H9 (cell line): ENCODE measurements at regions not wholly inside any gene's neighbourhood (a gene's known extent, or its start where the extent isn't known, plus 50 kb on each side); places are given as distances from the start of the nearest gene placed in this dataset.

Experiments used
- DNase-seq: peaks from one replicate; pipeline ENCODE4 v3.0.0-alpha.2; 2017
- H2AFZ ChIP-seq: one replicate; pipeline ENCODE4 v1.6.1; 2013; ENCODE audit warnings: mild to moderate bottlenecking, low read length, control low read depth, moderate library complexity
- H2AK5ac ChIP-seq: 2 replicates; pipeline ENCODE4 v1.6.1; 2013; ENCODE audit warnings: low read length, control low read depth, mixed read lengths; ENCODE audit not compliant: insufficient read length
- H2BK120ac ChIP-seq: one replicate; pipeline ENCODE4 v1.6.1; 2013; ENCODE audit warnings: low read depth, mild to moderate bottlenecking, low read length, control low read depth, inconsistent platforms; ENCODE audit not compliant: poor library complexity, severe bottlenecking
- H2BK12ac ChIP-seq: 2 replicates; pipeline ENCODE4 v1.6.1; 2013; ENCODE audit warnings: low read length, control low read depth, mixed read lengths, low read depth; ENCODE audit not compliant: insufficient read length
- H2BK15ac ChIP-seq: 2 replicates; pipeline ENCODE4 v1.6.1; 2013; ENCODE audit warnings: low read depth, low read length, control low read depth
- H2BK20ac ChIP-seq: one replicate; pipeline ENCODE4 v1.6.1; 2013; ENCODE audit warnings: low read depth, mild to moderate bottlenecking, low read length, control low read depth, inconsistent platforms; ENCODE audit not compliant: poor library complexity, severe bottlenecking
- H2BK5ac ChIP-seq: 2 replicates; pipeline ENCODE4 v1.6.1; 2013; ENCODE audit warnings: low read length, control low read depth, mixed read lengths; ENCODE audit not compliant: insufficient read length
- H3K14ac ChIP-seq: 2 replicates; pipeline ENCODE4 v1.6.1; 2013; ENCODE audit warnings: low read length, control low read depth; ENCODE audit not compliant: insufficient read depth
- H3K18ac ChIP-seq: 2 replicates; pipeline ENCODE4 v1.6.1; 2013; ENCODE audit warnings: low read depth, mild to moderate bottlenecking, mixed read lengths, low read length, control low read depth; ENCODE audit not compliant: insufficient read length
- H3K23ac ChIP-seq: 2 replicates; pipeline ENCODE4 v1.6.1; 2013; ENCODE audit warnings: low read length, control low read depth, mixed read lengths, low read depth; ENCODE audit not compliant: insufficient read length
- H3K23me2 ChIP-seq: 2 replicates; pipeline ENCODE4 v1.6.1; 2013; ENCODE audit warnings: low read depth, mild to moderate bottlenecking, mixed read lengths, low read length, control low read depth; ENCODE audit not compliant: insufficient read length, poor library complexity, severe bottlenecking
- H3K27ac ChIP-seq: 2 replicates; pipeline ENCODE4 v1.5.1; 2013; ENCODE audit warnings: low read length, control low read depth, mixed read lengths, low read depth; ENCODE audit not compliant: insufficient read length
- H3K27me3 ChIP-seq: 2 replicates; pipeline ENCODE4 v1.6.1; 2013; ENCODE audit warnings: low read length, control low read depth, inconsistent platforms; ENCODE audit not compliant: insufficient read depth
- H3K4ac ChIP-seq: 2 replicates; pipeline ENCODE4 v1.6.1; 2013; ENCODE audit warnings: low read depth, mild to moderate bottlenecking, control low read depth, inconsistent platforms, low read length, moderate library complexity
- H3K4me1 ChIP-seq: 2 replicates; pipeline ENCODE4 v1.6.1; 2013; ENCODE audit warnings: low read length, control low read depth, inconsistent platforms; ENCODE audit not compliant: insufficient read depth
- H3K4me2 ChIP-seq: 2 replicates; pipeline ENCODE4 v1.6.1; 2013; ENCODE audit warnings: low read length, control low read depth, mixed read lengths; ENCODE audit not compliant: insufficient read length, insufficient read depth
- H3K56ac ChIP-seq: 2 replicates; pipeline ENCODE4 v1.6.1; 2013; ENCODE audit warnings: low read depth, mild to moderate bottlenecking, mixed read lengths, low read length, control low read depth; ENCODE audit not compliant: insufficient read length
- H3K79me1 ChIP-seq: 2 replicates; pipeline ENCODE4 v1.6.1; 2013; ENCODE audit warnings: low read depth, mild to moderate bottlenecking, moderate library complexity, low read length, control low read depth, inconsistent platforms; ENCODE audit not compliant: insufficient read depth, poor library complexity, severe bottlenecking
- H3K79me2 ChIP-seq: 2 replicates; pipeline ENCODE4 v1.6.1; 2013; ENCODE audit warnings: low read length, control low read depth, inconsistent platforms; ENCODE audit not compliant: insufficient read depth
- H3K9ac ChIP-seq: 2 replicates; pipeline ENCODE4 v1.6.1; 2013; ENCODE audit warnings: low read length, control low read depth, mixed read lengths; ENCODE audit not compliant: insufficient read length; ENCODE audit errors: extremely low read depth
- H3K9me3 ChIP-seq: one replicate; pipeline ENCODE4 v1.6.1; 2013; ENCODE audit warnings: low read depth, low read length, inconsistent platforms; ENCODE audit not compliant: control insufficient read depth
- H3T11ph ChIP-seq: one replicate; pipeline ENCODE4 v1.6.1; 2013; ENCODE audit warnings: mild to moderate bottlenecking, low read length, control low read depth, inconsistent platforms
- H4K20me1 ChIP-seq: one replicate; pipeline ENCODE4 v1.6.1; 2013; ENCODE audit not compliant: control insufficient read depth, insufficient read length, insufficient read depth
- H4K5ac ChIP-seq: 2 replicates; pipeline ENCODE4 v1.6.1; 2013; ENCODE audit warnings: low read depth, mild to moderate bottlenecking, mixed read lengths, low read length, control low read depth; ENCODE audit not compliant: insufficient read length
- H4K8ac ChIP-seq: replicated peaks from 2 replicates; pipeline ENCODE4 v1.6.1; 2013; ENCODE audit warnings: low read length, control low read depth, mixed read lengths, low read depth; ENCODE audit not compliant: insufficient read length
- H4K91ac ChIP-seq: 2 replicates; pipeline ENCODE4 v1.6.1; 2013; ENCODE audit warnings: low read depth, mild to moderate bottlenecking, moderate library complexity, mixed read lengths, low read length, control low read depth; ENCODE audit not compliant: insufficient read length
- H3K27ac Mint-ChIP-seq, 3 experiments: 2 replicates in 2 of 3; 3 replicates in 1 of 3; pipeline ENCODE4 v1.8.0; 2020 to 2021; ENCODE audit warnings: mixed read lengths in 3 of 3, mild to moderate bottlenecking in 1 of 3, moderate library complexity in 1 of 3
- H3K27me3 Mint-ChIP-seq: 2 replicates; pipeline ENCODE4 v1.8.0; 2021; ENCODE audit warnings: low read depth, mild to moderate bottlenecking, moderate library complexity, mixed read lengths
- H3K36me3 Mint-ChIP-seq, 3 experiments: 2 replicates in 2 of 3; 3 replicates in 1 of 3; pipeline ENCODE4 v1.8.0; 2020 to 2021; ENCODE audit warnings: low read depth in 3 of 3, mixed read lengths in 3 of 3; ENCODE audit not compliant: insufficient read depth in 1 of 3
- H3K4me1 Mint-ChIP-seq, 2 experiments: 2 replicates each; pipeline ENCODE4 v1.8.0; 2020; ENCODE audit warnings: mixed read lengths in 2 of 2
- H3K4me3 Mint-ChIP-seq, 2 experiments: 2 replicates in 1 of 2; 3 replicates in 1 of 2; pipeline ENCODE4 v1.8.0; 2020 to 2021; ENCODE audit warnings: mild to moderate bottlenecking in 2 of 2, mixed read lengths in 2 of 2, moderate library complexity in 1 of 2
- H3K9me3 Mint-ChIP-seq, 2 experiments: 2 replicates in 1 of 2; 3 replicates in 1 of 2; pipeline ENCODE4 v1.8.0; 2020; ENCODE audit warnings: mild to moderate bottlenecking in 2 of 2, mixed read lengths in 2 of 2, moderate library complexity in 1 of 2
- CTCF ChIP-seq: fragments of 200-600 bp; sonication (generic); conservative IDR thresholded peaks from 3 replicates; pipeline ENCODE4 v1.8.0; 2021; ENCODE audit warnings: antibody characterized with exemption, mild to moderate bottlenecking
- WGBS: extraction: QIAGEN DNeasy Blood & Tissue Kit; methylation state at CpG from one replicate; pipeline ENCODE4 v1.1.7; 2013; ENCODE audit warnings: missing lambda C conversion rate, low lambda C conversion rate, mixed read lengths; ENCODE audit not compliant: insufficient read length; ENCODE audit errors: extremely low coverage; 5-methylcytosine and 5-hydroxymethylcytosine counted together

DNA sequence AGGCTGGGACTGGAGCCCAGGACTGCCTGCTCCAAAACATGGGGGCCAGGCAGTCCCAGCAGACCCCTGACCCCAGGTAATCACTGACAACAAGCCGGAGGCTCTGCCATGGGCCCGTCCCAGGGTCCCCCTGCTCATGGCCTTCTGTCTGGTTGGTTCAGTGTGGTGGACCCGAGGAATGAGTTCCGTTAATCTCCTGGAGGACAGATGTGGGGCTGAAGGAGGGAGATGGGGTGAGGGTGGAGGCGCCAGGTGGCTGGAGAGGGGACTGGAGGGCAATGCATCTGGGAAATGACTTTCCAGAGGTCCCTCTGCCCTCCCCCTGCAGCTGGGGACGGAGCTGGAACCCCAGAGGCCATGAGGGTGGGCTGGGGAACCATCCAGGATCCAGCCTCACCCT lies 103.2 kb downstream of the EBNA1BP2 start:
- Histone ChIP-seq H2BK120ac (no peak overlapping the region), H3K27me3 (no peaks in the 10 kb centered on the region), H4K8ac (no peak overlapping the region), H3K9ac (no peak overlapping the region), H3T11ph (no peak overlapping the region), H4K20me1 (no peaks in the 10 kb centered on the region), H3K23me2 (no peaks in the 10 kb centered on the region), H3K79me1 (no peaks in the 10 kb centered on the region), H3K56ac (no peak overlapping the region), H3K14ac (no peak overlapping the region), H4K5ac (no peak overlapping the region), H2AFZ (no peak overlapping the region), H3K4me2 (no peak overlapping the region), H2AK5ac (no peak overlapping the region), H2BK20ac (no peak overlapping the region), H3K79me2 (no peaks in the 10 kb centered on the region), H3K23ac (no peak overlapping the region), H2BK15ac (no peak overlapping the region), H3K4ac (no peak overlapping the region), H2BK5ac (no peak overlapping the region), H3K4me1 (peaks cover 6% of the 10 kb centered on the region; the same call in 1 of the 2 replicates), H2BK12ac (no peak overlapping the region), H3K9me3 (no peaks in the 10 kb centered on the region), H3K18ac (peak overlapping the region; percentile 4), H3K27ac (no peak overlapping the region), H4K91ac (no peak overlapping the region)
- Mint-ChIP-seq H3K36me3 (no peaks in the 10 kb centered on the region; a peak in 2 of 7 replicates), H3K27ac (peak overlapping the region in 1 of 3 experiments; percentile 85; a peak in 1 of 7 replicates), H3K27me3 (peaks cover 2% of the 10 kb centered on the region), H3K4me3 (no peak overlapping the region), H3K9me3 (no peaks in the 10 kb centered on the region; a peak in 1 of 5 replicates), H3K4me1 (peaks cover 28 to 37% of the 10 kb centered on the region in 2 experiments)
- no CpG with 5 or more reads among the region's 6 CpGs for WGBS
- no peak for TF ChIP-seq CTCF
- no peak for DNase-seq
